ENCODE measurements at regions not wholly inside any gene's neighbourhood (a gene's known extent, or its start where the extent isn't known, plus 50 kb on each side); places are given as distances from the start of the nearest gene placed in this dataset.

DNA sequence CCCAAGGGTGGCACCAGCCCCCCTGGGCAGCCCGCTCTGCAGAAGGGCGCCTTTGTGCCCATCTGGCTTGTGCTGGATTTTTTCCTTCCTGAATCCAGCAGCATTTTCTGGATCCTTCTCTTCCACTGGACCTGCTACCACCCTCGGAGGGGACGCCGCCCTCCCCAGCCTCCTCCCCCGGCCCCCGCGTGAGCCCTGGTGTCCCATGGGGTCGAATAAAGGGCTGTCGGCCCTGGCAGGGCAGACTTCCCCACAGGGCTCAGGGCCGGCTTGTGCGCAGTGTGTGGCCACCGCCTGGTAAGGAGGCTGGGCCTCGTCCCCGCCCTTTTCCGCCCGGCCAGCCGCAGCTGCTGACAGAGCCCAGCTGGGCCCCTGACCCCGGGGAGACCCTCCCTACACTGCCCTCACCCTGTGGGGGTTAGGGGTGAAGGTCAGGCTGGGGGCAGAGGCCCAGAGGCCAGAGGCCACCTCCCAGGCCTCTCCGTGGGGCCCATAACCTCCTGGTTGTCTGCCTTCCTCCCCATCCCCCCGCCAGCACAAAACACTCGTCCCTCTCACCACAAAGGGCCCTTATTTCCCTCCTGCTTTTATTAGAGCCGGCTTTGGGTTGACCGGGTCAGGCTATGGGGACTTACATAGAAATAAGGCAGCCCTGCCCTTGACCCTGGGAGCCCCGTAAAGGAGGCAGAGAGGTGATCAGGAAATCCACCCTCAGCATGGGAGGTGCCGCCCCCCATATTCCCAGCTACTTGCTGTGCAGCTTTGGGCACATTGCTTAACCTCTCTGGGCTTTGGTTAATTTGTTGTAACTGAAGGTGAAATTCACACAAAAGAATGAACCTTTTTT lies 179.3 kb upstream of the CIBAR2 start:
- Histone ChIP-seq H3K9ac (ENCODE audit: low read depth, low read length, poor library complexity, severe bottlenecking) (no peak overlapping the region), H3K9me2 (replicated peaks; ENCODE audit: low read depth, low read length) (no peaks in the 10 kb centered on the region), H2AFZ (ENCODE audit: low read length) (no peak overlapping the region), H3K36me3 (ENCODE audit: insufficient read depth, low read length) (no peaks in the 10 kb centered on the region), H3K4me3 (ENCODE audit: low read length, poor library complexity, severe bottlenecking) (no peak overlapping the region), H3K4me2 (ENCODE audit: low read depth, low read length, poor library complexity, severe bottlenecking) (no peak overlapping the region), H3K4me1 (ENCODE audit: insufficient read depth, low read length, poor library complexity, severe bottlenecking) (no peaks in the 10 kb centered on the region), H3K79me2 (ENCODE audit: insufficient read depth, low read length) (no peaks in the 10 kb centered on the region), H3K27me3 (ENCODE audit: insufficient read depth, low read length, poor library complexity, severe bottlenecking) (no peaks in the 10 kb centered on the region), H4K20me1 (ENCODE audit: insufficient read depth, low read length, poor library complexity, severe bottlenecking) (no peaks in the 10 kb centered on the region), H3F3A (ENCODE audit: low read depth) (no peaks in the 10 kb centered on the region), H3K9me3 (ENCODE audit: insufficient read depth, low read depth, low read length) (no peaks in the 10 kb centered on the region)
- TF ChIP-seq EZH2phosphoT487 (IDR thresholded peaks at IDR 0.05; ENCODE audit: borderline replicate concordance) = no peak
- TF ChIP-seq, protein P1, sequence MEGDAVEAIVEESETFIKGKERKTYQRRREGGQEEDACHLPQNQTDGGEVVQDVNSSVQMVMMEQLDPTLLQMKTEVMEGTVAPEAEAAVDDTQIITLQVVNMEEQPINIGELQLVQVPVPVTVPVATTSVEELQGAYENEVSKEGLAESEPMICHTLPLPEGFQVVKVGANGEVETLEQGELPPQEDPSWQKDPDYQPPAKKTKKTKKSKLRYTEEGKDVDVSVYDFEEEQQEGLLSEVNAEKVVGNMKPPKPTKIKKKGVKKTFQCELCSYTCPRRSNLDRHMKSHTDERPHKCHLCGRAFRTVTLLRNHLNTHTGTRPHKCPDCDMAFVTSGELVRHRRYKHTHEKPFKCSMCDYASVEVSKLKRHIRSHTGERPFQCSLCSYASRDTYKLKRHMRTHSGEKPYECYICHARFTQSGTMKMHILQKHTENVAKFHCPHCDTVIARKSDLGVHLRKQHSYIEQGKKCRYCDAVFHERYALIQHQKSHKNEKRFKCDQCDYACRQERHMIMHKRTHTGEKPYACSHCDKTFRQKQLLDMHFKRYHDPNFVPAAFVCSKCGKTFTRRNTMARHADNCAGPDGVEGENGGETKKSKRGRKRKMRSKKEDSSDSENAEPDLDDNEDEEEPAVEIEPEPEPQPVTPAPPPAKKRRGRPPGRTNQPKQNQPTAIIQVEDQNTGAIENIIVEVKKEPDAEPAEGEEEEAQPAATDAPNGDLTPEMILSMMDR (conservative IDR thresholded peaks at IDR 0.05; ENCODE audit: low read length) = no peak

DNA sequence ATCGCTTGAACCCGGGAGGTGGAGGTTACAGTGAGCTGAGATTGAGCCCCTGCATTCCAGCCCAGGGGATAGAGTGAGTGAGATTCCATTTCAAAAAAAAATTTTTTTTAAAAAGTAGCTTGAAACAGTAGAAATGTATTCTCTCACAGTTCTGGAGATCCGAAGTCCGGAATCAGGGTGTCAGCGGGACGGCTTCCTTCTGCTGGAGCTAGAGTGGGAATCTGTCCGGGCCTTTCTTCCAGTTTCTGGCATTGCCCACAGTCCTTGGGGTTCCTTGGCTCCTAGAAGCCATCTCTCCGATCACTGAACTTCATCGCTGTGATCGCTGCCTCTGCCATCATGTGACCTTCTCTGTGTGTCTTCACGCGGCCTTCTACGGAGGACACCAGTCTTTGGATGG lies 181.2 kb upstream of the CIBAR2 start:
- Histone ChIP-seq H2AFZ (ENCODE audit: low read length) (no peak overlapping the region), H3K9me3 (ENCODE audit: insufficient read depth, low read depth, low read length) (no peaks in the 10 kb centered on the region), H4K20me1 (ENCODE audit: insufficient read depth, low read length, poor library complexity, severe bottlenecking) (no peaks in the 10 kb centered on the region), H3K36me3 (ENCODE audit: insufficient read depth, low read length) (no peaks in the 10 kb centered on the region), H3F3A (ENCODE audit: low read depth) (no peaks in the 10 kb centered on the region), H3K27me3 (ENCODE audit: insufficient read depth, low read length, poor library complexity, severe bottlenecking) (no peaks in the 10 kb centered on the region), H3K9ac (ENCODE audit: low read depth, low read length, poor library complexity, severe bottlenecking) (no peak overlapping the region), H3K4me3 (ENCODE audit: low read length, poor library complexity, severe bottlenecking) (no peak overlapping the region), H3K4me1 (ENCODE audit: insufficient read depth, low read length, poor library complexity, severe bottlenecking) (no peaks in the 10 kb centered on the region), H3K4me2 (ENCODE audit: low read depth, low read length, poor library complexity, severe bottlenecking) (no peak overlapping the region), H3K79me2 (ENCODE audit: insufficient read depth, low read length) (no peaks in the 10 kb centered on the region), H3K9me2 (replicated peaks; ENCODE audit: low read depth, low read length) (no peaks in the 10 kb centered on the region)
- no peak for TF ChIP-seq EZH2phosphoT487 (IDR thresholded peaks at IDR 0.05; ENCODE audit: borderline replicate concordance)

DNA sequence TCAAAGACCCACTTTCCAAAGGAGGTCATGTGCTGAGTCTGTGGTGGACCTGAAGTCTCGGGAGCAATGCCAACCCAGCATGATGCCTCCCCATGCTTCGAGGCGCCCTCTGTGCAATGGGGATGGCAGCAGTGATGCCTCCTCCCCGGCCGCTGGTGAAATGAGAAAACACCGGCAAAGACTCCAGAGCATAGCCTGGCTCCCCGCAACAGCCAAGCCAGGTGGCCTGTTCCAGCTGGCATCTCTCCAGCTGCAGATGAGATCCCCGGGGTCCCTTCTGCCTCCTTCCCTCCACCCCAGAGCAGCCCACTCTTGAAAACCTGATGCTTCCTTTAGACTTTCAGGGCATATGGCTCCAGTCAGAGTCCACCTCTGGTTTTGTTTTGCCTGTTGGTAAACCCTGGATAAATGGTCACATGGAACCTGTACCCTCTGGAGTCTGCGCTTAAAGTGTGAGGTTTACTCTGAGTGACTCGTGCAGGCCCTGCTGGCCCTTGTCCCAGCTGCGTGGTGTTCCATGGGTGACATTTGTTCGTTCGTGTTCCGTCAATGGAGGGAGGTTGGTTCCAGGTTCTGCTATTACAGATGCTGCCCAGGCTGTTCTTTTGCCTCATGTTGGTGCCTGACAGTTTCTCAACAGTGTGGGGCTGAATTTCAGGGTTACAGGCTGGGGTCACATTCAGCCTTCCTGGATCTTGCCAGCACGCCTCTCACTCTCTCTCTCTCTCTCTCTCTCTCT lies 181.8 kb upstream of the CIBAR2 start:
- no peak overlapping the region for H3K9ac ChIP-seq (ENCODE audit: low read depth, low read length, poor library complexity, severe bottlenecking)
- H3K9me2 ChIP-seq (replicated peaks; ENCODE audit: low read depth, low read length) = no peaks in the 10 kb centered on the region
- H2AFZ ChIP-seq (ENCODE audit: low read length) = no peak overlapping the region
- no peaks in the 10 kb centered on the region for H3K79me2 ChIP-seq (ENCODE audit: insufficient read depth, low read length)
- no peak overlapping the region for H3K4me2 ChIP-seq (ENCODE audit: low read depth, low read length, poor library complexity, severe bottlenecking)
- H3F3A ChIP-seq (ENCODE audit: low read depth) = no peaks in the 10 kb centered on the region
- H3K4me3 ChIP-seq (ENCODE audit: low read length, poor library complexity, severe bottlenecking) = no peak overlapping the region
- H3K36me3 ChIP-seq (ENCODE audit: insufficient read depth, low read length) = no peaks in the 10 kb centered on the region
- H4K20me1 ChIP-seq (ENCODE audit: insufficient read depth, low read length, poor library complexity, severe bottlenecking) = no peaks in the 10 kb centered on the region
- H3K4me1 ChIP-seq (ENCODE audit: insufficient read depth, low read length, poor library complexity, severe bottlenecking) = no peaks in the 10 kb centered on the region
- TF ChIP-seq, protein P1 (conservative IDR thresholded peaks at IDR 0.05; ENCODE audit: low read length) = no peak
- TF ChIP-seq EZH2phosphoT487 (IDR thresholded peaks at IDR 0.05; ENCODE audit: borderline replicate concordance) = no peak
- no peaks in the 10 kb centered on the region for H3K9me3 ChIP-seq (ENCODE audit: insufficient read depth, low read depth, low read length)
- H3K27me3 ChIP-seq (ENCODE audit: insufficient read depth, low read length, poor library complexity, severe bottlenecking) = no peaks in the 10 kb centered on the region

Data from Loucy (cell line).